HG03175 (cell line): ENCODE measurements at regions not wholly inside any gene's neighbourhood (a gene's known extent, or its start where the extent isn't known, plus 50 kb on each side); places are given as distances from the start of the nearest gene placed in this dataset.
"Not testable (repeated sequence)": the region's sequence is repeated elsewhere in the genome, so short reads cannot be mapped to it uniquely, and the experiment has no call there.

Source experiments
- ATAC-seq: cut with Tn5 transposase; IDR thresholded peaks from one replicate; pipeline ENCODE4 v1.9.1; 2021; ENCODE audit warnings: mild to moderate bottlenecking, moderate library complexity; ENCODE audit not compliant: unreplicated experiment

- no peak for ATAC-seq
Observed at GRCh38 chr5:75951158-75951557, 132.0 kb upstream of the SV2C start.

GRCh38 chr5:75948438-75948837 is 134.7 kb upstream of the SV2C start:
- ATAC-seq, result no peak

DNA sequence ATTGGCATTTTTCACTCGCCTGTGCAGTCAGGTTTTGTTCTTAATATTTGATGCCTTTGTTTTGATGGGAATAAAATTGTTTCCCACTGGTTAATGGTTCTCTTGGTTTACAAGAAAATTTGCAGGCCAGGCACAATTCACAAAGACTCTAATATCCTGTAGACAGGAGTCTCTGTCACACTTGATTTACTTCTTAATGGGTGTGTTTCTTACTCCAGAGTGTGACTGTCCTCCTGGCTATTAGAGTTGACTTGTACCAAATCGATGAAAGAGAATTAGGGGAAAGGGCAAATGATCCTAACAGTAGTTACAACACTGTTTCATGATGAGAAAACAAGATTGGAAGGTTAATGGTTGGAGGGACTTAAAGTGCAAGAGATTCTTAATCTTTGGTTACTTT is 142.8 kb upstream of the SV2C start:
- no peak for ATAC-seq

- ATAC-seq, result no peak
Observed at GRCh38 chr5:75935572-75935971, 147.6 kb upstream of the SV2C start.

- no peak for ATAC-seq
Observed at GRCh38 chr5:75933489-75933888, 149.7 kb upstream of the SV2C start.

DNA sequence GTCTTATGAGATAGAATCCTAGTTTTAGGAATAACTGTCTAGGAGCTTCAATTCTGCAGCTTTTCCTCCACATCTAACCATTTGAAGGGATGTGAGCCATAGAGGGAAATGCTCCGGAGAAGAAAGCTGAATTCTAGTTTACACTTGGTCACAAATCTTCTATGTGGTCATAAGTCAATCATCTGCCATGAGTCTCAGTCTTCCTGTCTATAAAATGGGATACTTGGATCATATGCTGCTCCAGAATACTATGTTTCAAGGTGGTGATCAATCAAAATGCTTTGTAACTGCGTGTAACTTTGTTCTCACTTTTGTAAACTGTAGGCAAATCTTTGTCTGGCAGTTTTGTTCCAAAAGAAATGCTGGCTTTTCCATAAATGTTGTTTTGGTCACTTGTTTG is 152.0 kb upstream of the SV2C start:
- no peak for ATAC-seq

DNA sequence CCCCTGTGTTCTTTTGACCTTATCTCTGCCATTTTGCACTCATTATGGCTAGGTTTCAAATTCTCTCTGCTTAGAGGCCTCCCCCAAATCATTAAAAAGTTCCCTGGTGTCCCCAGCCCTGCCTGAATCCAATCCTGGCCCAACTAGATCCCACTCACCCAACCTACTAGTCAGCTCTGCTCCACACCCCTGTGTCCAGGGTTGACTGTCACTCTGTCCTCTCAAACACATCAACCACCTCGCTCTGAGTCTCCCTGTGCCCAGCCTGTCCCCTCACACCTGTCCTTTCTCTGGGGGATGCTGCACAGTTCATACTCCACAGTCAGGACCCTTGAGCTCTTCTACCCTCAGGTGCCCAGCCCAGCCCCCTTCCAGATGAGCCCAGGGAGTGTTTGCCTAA is 154.2 kb upstream of the SV2C start:
- ATAC-seq, result no peak

- no peak for ATAC-seq
Observed at GRCh38 chr5:75922480-75922879, 160.7 kb upstream of the SV2C start.

GRCh38 chr5:75921011-75921410 is 162.2 kb upstream of the SV2C start:
- no peak for ATAC-seq

DNA sequence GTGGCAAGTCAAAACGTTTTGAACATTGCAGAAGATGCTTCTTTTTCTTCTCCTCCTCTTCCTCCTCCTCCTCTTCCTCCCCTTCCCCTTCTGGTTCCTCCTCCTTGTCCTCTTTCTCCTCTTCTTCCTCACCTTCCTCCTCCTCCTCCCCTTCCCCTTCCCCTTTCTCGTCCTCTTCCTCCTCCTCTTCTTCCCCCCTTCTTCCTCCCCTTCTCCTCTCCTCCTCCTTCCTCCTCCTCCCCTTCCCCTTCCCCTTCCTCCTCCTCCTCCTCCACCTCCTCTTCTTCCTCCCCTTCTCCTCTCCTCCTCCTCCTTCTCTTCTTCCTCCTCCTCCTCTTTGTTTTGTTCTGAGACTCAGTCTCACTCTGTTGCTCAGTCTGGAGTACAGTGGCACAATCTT is 167.0 kb upstream of the SV2C start:
- ATAC-seq, result no peak

GRCh38 chr5:75909223-75909622 is 174.0 kb upstream of the SV2C start:
- ATAC-seq, result no peak

- no peak for ATAC-seq
Observed at GRCh38 chr5:75907651-75908050, 175.5 kb upstream of the SV2C start.

GRCh38 chr5:75894482-75894881 is 177.2 kb upstream of the POC5 start:
- no peak for ATAC-seq

- ATAC-seq, result no peak
Observed at GRCh38 chr5:75891736-75892135, 174.5 kb upstream of the POC5 start.

DNA sequence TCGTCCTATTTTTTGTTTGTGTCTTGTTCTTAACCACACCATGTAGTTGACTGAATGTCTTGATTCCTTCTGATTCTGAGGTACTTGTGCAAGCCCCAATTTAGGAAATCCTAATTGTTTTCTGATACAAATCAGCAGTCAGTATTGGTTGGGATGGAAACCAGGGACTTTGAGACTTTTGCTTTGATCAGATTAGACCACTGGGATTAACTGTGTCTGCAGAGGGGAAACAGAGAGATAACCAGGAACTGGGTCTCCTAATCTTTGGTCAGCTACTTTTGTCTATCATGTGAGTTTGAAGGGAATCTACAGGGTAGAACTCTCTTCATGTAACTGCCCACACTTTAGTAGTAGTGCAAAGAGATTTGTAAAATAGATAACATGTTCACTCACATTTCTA is 173.8 kb upstream of the POC5 start:
- ATAC-seq, result no peak

GRCh38 chr5:75890546-75890945 is 173.3 kb upstream of the POC5 start:
- no peak for ATAC-seq

DNA sequence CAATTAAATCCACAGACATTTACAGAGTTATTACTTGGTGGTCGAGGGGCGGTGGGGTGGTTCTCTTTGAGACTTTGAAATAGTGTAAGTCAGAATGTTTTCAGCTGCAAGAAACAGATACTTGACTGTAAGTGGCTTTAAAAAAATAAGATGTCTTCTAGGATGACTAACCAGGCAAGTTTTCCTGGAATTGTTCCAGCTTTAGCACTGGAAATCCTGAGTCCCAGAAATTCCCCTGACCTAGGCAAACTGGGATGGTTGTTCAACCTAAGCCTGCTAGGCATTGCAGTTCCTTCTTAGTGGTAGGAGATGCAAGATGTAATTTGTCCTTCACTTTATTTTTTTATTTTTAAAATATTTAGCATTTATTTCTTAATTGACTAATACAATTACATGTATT is 169.5 kb upstream of the POC5 start:
- ATAC-seq, result no peak

DNA sequence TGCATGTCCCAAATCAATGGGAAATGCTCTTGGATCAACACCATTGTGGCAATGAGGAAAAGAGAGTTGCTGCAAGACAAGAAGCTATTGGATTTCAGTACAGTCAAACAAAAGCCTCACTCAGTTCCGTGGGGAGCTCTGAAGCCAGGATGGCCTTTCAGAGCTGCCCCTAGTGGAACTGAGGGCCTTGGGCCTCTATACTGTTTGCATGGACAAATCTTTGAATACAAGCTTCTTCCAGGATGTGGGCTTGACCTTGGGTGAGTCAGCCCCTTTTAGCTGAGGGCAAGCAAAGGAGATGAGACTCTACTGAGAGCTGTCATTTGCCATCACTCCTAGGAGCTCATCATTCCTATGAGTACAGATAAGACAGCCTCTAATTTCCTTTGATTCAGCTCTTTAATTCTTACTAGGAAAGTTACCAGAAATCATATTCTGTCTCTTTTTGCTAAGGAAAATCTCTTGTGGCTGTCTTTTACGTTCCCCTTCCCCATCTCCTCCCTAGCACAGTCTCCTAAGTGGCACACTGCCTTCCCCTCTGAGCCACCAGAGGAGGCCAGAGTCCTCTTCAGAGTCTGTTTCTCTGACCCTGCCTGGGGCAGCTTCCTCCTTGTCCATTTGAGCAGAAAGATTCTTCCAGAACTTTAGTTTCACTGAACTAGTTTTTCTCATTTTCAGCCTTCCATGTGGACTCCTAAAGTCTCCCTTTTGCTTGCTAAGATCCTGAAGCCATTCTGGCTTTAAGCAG is 168.8 kb upstream of the POC5 start:
- no peak for ATAC-seq

- no peak for ATAC-seq
Observed at GRCh38 chr5:75885321-75885720, 168.1 kb upstream of the POC5 start.

GRCh38 chr5:75869891-75870290 is 152.7 kb upstream of the POC5 start:
- ATAC-seq, result no peak

DNA sequence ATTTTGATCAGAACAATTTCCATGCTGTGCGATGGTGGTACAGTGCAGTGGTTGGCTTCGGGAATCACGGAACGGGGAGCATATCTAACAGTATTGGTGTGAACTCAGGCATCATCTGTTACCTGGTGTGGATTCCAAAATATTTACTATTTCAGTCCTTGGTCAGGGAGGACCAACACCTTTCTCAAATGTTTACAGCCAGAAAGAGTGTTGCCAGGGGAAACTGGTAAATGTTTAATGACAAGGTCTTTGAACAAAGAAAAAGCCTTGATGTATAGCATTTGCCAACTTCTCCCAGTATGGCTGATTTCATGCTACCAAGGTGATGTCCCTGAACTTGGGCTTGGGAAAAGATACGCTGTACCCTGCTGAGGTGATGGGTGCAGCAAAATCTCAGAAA is 145.6 kb upstream of the POC5 start:
- ATAC-seq, result no peak

GRCh38 chr5:75859621-75860020 is 142.4 kb upstream of the POC5 start:
- ATAC-seq, result not testable (repeated sequence)

- ATAC-seq, result no peak
Observed at GRCh38 chr5:75856056-75856455, 138.8 kb upstream of the POC5 start.
